ENCODE measurements at regions not wholly inside any gene's neighbourhood (a gene's known extent, or its start where the extent isn't known, plus 50 kb on each side); places are given as distances from the start of the nearest gene placed in this dataset.

- no peak for FAIRE-seq
Measured at GRCh38 chr5:53334431-53334941, 145.9 kb upstream of the FST start.

GRCh38 chr5:53335115-53335514 lies 145.3 kb upstream of the FST start:
- FAIRE-seq: no peak

GRCh38 chr5:53337827-53338226 lies 142.6 kb upstream of the FST start:
- no peak for FAIRE-seq

- no peak for FAIRE-seq
Measured at GRCh38 chr5:53338971-53339370, 141.5 kb upstream of the FST start.

DNA sequence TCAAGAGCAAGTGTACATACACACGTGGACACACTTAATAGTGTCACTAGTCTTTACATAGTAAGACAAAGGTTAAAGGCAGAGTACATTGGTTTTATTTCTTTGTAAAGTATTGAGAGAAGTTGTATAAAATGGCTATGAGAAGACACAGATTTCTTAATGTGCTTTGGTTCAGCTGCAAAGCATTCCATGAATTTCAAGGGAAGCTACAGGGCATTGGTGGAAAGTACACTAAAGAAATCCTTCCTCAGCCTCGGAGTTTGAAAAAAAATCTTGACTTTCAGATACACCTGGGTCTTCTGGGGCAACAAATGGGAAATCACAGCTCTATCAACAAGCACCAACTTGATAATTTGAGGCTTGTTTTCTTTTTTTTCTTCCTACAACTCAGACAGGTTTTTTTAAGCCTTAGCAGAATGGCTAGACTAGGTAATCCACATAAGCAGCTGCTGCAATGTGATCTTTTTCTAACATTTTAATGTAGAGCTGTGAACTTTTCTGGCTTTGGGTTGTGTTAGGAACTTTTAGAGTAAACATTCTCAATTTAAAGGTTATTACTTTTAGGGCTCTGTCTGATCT lies 140.4 kb upstream of the FST start:
- FAIRE-seq: no peak

GRCh38 chr5:53340956-53341750 lies 139.3 kb upstream of the FST start:
- no peak for FAIRE-seq

DNA sequence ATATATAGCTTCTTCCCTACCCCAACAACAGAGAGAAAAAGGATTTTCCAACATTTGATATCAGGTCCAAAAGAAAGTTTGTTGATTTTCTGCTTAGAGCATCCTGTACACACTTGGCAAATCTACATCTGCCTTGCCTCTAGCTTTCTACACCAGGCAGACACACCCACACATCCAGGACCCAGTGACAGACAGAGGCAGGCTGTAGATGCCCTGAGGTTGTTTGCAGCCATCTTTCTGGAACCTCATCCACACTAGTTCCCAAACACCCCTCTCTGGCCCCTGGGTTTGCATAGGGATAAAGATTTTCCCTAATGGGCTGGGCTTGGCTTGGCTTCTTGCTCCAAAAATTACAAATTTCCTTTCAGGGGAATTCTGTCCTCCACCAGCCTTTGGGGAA lies 138.2 kb upstream of the FST start:
- no peak for FAIRE-seq

GRCh38 chr5:53343187-53343586 lies 137.2 kb upstream of the FST start:
- no peak for FAIRE-seq

DNA sequence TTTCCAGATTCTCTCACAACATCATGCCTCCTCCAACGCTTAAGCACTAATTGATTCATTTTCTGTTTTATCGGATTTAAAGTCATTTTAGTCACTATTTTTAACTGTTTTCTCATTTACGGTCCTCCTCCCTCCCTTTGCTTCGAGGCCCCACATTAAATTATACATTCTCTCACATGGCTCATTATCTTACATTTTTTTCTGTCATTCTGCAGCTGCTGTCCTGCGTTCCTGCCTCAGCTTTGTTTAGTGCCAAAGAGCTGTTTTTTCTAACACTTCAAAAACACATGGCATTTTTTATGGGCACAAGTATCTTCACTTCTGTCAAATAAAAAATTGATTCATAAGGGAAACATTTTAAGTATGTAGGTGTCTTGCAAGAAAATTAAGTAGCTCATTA lies 130.1 kb upstream of the FST start:
- FAIRE-seq: no peak

DNA sequence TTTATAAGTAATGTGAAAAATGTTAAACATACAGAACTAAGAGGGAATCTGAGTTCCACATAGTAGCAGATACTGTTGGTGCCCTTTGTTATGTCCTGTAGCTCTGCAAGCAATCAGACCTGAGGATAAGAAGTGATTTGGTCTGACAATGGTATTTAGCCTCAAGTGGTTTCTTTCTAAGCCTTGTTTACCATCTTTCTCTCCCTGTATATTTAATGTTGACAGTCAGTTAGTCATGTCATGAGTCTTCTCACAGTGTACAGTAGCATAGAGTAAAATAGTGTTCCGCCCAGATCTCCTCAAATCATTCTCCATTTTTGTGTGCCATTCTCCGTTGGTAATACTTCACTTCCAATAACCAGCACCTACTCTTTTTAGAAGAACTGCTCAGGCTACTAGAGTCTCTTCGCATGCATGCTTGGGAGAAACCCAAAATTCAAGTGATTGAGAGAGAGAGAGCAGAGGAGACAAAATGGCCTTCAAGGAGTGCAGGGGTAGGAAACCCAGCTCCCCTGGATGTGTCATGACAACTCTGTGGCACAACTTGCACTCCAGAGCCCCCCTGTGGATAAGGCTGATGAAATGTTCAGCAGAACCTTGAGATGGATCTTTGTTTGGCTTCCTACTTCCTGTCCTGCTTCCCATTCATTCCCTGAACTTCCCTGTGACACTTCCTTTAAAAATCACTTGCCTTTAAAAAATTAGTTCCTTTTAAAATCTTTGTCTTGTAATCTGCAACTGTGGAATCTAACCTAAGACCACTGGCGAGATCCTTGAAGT lies 129.2 kb upstream of the FST start:
- FAIRE-seq: no peak

DNA sequence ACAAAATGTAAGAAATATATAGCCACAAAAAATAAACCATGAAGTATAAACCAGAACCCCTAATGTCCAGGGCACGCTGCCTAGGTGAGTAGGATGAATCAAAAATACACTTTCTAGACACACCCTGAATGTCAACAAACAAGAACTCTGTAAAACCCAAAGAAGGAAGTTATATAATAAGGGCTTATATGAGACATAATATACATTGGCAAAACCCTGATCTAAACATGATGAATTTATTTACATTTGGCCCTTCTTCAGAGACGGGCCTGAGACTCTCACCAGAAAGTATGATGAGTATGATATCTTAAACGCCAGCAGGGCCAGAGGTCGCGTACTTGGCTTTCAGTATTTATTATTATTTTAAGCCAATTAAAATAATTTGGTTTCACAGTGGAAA lies 125.1 kb upstream of the FST start:
- FAIRE-seq: no peak

GRCh38 chr5:53355931-53356330 lies 124.5 kb upstream of the FST start:
- no peak for FAIRE-seq

GRCh38 chr5:53357439-53357838 lies 123.0 kb upstream of the FST start:
- no peak for FAIRE-seq

GRCh38 chr5:53358794-53359193 lies 121.6 kb upstream of the FST start:
- FAIRE-seq: no peak

- FAIRE-seq: no peak
Measured at GRCh38 chr5:53359916-53360517, 120.4 kb upstream of the FST start.

GRCh38 chr5:53360811-53361210 lies 119.6 kb upstream of the FST start:
- no peak for FAIRE-seq

- no peak for FAIRE-seq
Measured at GRCh38 chr5:53361708-53362107, 118.7 kb upstream of the FST start.

- no peak for FAIRE-seq
Measured at GRCh38 chr5:53362521-53362941, 117.9 kb upstream of the FST start.

DNA sequence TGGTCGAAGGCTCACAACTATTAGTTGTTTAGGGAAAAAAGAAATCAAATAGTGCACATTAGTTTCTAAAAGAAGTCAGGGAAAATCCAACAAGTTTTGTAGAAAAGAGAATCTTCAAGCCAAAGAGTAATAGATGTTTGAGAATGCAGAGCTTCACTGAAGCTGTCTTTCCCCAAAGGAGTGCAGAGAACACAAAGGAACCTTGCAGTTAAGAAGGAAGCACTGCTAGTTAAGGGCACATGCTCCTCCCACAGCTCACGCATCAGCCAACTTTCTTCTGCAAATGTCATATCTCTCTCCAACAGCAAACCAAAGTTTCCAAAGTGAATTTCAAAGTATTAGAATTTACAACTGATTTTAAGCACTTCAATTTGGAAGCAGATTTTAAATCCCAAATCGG lies 116.4 kb upstream of the FST start:
- no peak for FAIRE-seq

DNA sequence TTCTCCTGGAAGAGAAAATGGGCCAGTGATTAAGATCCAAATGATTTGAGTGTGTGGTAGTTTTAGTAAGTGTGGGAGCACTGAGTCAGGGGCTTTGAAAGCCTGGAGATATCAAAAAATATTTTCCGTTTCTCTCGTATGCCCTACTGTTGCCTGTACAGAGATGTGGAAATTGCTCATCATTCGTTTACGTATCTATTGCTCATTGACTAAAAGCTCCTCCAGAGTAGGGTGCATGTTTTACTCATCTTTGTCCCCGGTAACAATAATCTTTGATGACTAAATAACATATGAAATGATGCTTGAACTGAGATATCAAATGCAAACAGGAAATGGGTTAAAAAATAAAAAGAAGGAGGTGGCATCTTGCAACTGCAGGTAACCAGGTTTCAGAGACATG lies 114.2 kb upstream of the FST start:
- no peak for FAIRE-seq

DNA sequence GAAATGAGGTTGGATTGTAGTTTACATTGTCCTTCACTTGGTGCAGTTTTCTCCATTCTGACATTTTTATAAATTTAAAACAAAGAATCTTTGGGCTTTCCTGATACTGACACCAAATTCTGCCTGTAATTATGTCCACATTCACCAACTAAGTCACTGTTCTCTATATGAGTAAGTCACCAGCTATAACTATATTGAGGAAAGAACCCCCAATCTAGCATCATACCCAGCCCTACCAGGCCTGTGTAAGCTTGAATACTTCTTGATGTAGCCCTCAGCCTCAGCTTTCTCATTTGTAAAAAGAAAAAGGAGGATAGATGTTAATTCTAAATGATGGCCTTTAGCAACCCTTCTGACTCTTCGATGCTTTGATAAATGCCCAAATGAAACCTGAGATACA lies 112.7 kb upstream of the FST start:
- FAIRE-seq: no peak

DNA sequence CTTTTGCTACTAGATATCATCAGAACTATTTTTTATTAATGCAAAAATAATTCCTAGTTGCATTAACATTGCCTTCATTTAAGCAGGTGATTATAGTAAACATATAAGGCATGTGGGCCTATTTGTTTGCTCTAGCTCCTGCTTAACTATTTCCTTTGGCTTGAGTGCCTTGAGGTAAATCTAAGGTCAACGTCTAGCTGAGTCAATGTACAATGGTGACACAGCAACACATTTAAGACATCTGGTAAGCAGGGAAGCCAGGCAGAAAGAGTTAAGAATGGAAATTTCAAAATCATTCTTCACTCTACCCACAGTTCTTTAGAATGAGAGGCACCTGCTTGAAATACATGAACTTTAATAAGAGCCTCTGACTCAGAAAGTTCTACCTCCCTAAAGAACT lies 111.9 kb upstream of the FST start:
- no peak for FAIRE-seq

- FAIRE-seq: no peak
Measured at GRCh38 chr5:53368966-53369605, 111.3 kb upstream of the FST start.
